HCT116 (cell line): ENCODE measurements at regions not wholly inside any gene's neighbourhood (a gene's known extent, or its start where the extent isn't known, plus 50 kb on each side); places are given as distances from the start of the nearest gene placed in this dataset.

ENCODE experiments used
- ATAC-seq: fragments of 200-7000 bp; cut with Tn5 transposase; 2 replicates; pipeline ENCODE4 v1.9.1; 2020; ENCODE audit warnings: mild to moderate bottlenecking, moderate library complexity
- BruUV-seq: library from RNA; stranded (reverse); fragments of 400-500 nt; replicated peaks from 2 replicates; lab custom pipeline; 2021; lab: Mats Ljungman, UMichigan
- CTCF ChIA-PET: fragments of 300-600 bp; sonication (Branson Sonifier 250); formaldehyde crosslinking; loops from one replicate; lab custom pipeline; 2021; ENCODE audit warnings: antibody characterized with exemption; lab: Charles Lee
- POLR2A ChIA-PET: fragments of 300-600, 350-600 bp; sonication (Branson Sonifier 250); formaldehyde crosslinking; loops from one replicate; lab custom pipeline; 2021; ENCODE audit warnings: antibody characterized with exemption; lab: Charles Lee
- RAD21 ChIA-PET, 2 experiments: fragments of 300-600 bp; sonication (Branson Sonifier 250); formaldehyde crosslinking; loops; one replicate each; lab custom pipeline; 2023; ENCODE audit warnings: low total read pairs in 2 of 2; ENCODE audit not compliant: uncharacterized antibody in 2 of 2, unreplicated experiment in 2 of 2, low non-redundant PET in 1 of 2; lab: Charles Lee
- DNase-seq: peaks from one replicate; pipeline ENCODE4 v3.0.0-alpha.2; 2010; ENCODE audit warnings: low read depth, low spot score
- H2AFZ ChIP-seq: fragments of 200-600 bp; shearing (Covaris generic), sonication (generic); 2 replicates; pipeline ENCODE4 v1.6.1; 2017; ENCODE audit warnings: low read depth, mixed run types, mixed read lengths, antibody characterized with exemption, low read length; ENCODE audit not compliant: poor library complexity, severe bottlenecking
- H3K27ac ChIP-seq: 2 replicates; pipeline ENCODE4 v1.5.1; 2012; ENCODE audit warnings: low read depth, low read length
- H3K27me3 ChIP-seq: fragments of 200-600 bp; sonication (generic); 2 replicates; pipeline ENCODE4 v1.6.1; 2016; ENCODE audit warnings: mixed run types, low read length, mixed read lengths; ENCODE audit not compliant: insufficient read depth
- H3K36me3 ChIP-seq, 2 experiments: fragments of 200-500 bp in 1 of 2; fragments of 200-600 bp in 1 of 2; sonication (Bioruptor generic) in 1 of 2; sonication (generic) in 1 of 2; 2 replicates each; pipeline versions ENCODE4 v1.5.1 to v1.6.1; 2014 to 2016; ENCODE audit warnings: low read length in 2 of 2, inconsistent platforms in 1 of 2, mixed read lengths in 1 of 2, mixed run types in 1 of 2; ENCODE audit not compliant: insufficient read depth in 2 of 2, control insufficient read depth in 1 of 2
- H3K4me1 ChIP-seq, 2 experiments: fragments of 200-600 bp in 1 of 2; sonication (generic) in 1 of 2; 2 replicates each; pipeline versions ENCODE4 v1.5.1 to v1.6.1; 2012 to 2017; ENCODE audit warnings: low read length in 2 of 2, inconsistent platforms in 1 of 2, mild to moderate bottlenecking in 1 of 2, mixed read lengths in 1 of 2, mixed run types in 1 of 2, moderate library complexity in 1 of 2; ENCODE audit not compliant: insufficient read depth in 2 of 2, control insufficient read depth in 1 of 2
- H3K4me2 ChIP-seq: fragments of 200-600 bp; sonication (generic); 2 replicates; pipeline ENCODE4 v1.6.1; 2017; ENCODE audit warnings: mixed run types, low read length, mixed read lengths
- H3K4me3 ChIP-seq, 2 experiments: fragments of 200-600 bp in 1 of 2; sonication (generic) in 1 of 2; replicated peaks in 1 of 2; 2 replicates each; pipeline ENCODE4 v1.5.1; 2011 to 2016; ENCODE audit warnings: low read length in 2 of 2, control low read depth in 1 of 2, low read depth in 1 of 2, mild to moderate bottlenecking in 1 of 2, mixed read lengths in 1 of 2, mixed run types in 1 of 2
- H3K79me2 ChIP-seq: fragments of 200-600 bp; sonication (generic); 2 replicates; pipeline ENCODE4 v1.6.1; 2017; ENCODE audit warnings: mild to moderate bottlenecking, mixed run types, low read length, moderate library complexity, mixed read lengths; ENCODE audit not compliant: insufficient read depth
- H3K9ac ChIP-seq: fragments of 200-600 bp; sonication (generic); 2 replicates; pipeline ENCODE4 v1.6.1; 2016; ENCODE audit warnings: low read length, mixed read lengths
- H3K9me2 ChIP-seq: fragments of 200-600 bp; sonication (generic), shearing (Covaris generic); 2 replicates; pipeline ENCODE4 v1.6.1; 2017; ENCODE audit warnings: mixed run types, mild to moderate bottlenecking, moderate library complexity; ENCODE audit not compliant: insufficient read depth
- H3K9me3 ChIP-seq, 2 experiments: fragments of 200-500 bp in 1 of 2; fragments of 200-600 bp in 1 of 2; sonication (Bioruptor generic) in 1 of 2; sonication (generic) in 1 of 2; 2 replicates each; pipeline ENCODE4 v1.6.1; 2014 to 2017; ENCODE audit warnings: low read length in 2 of 2, mixed read lengths in 2 of 2, inconsistent platforms in 1 of 2, low read depth in 1 of 2, mild to moderate bottlenecking in 1 of 2, mixed run types in 1 of 2, moderate library complexity in 1 of 2; ENCODE audit not compliant: control insufficient read depth in 1 of 2, insufficient read depth in 1 of 2
- H4K20me1 ChIP-seq: fragments of 200-600 bp; sonication (generic), shearing (Covaris generic); 2 replicates; pipeline ENCODE4 v1.6.1; 2017; ENCODE audit warnings: mixed run types, mild to moderate bottlenecking, moderate library complexity; ENCODE audit not compliant: insufficient read depth
- CEBPB ChIP-seq: IDR thresholded peaks from 2 replicates; pipeline ENCODE4 v1.6.1; 2012; ENCODE audit warnings: low read depth
- EGR1 ChIP-seq: IDR thresholded peaks from 2 replicates; pipeline ENCODE4 v1.6.1; 2012; ENCODE audit warnings: low read depth
- ELF1 ChIP-seq: IDR thresholded peaks from 2 replicates; pipeline ENCODE4 v1.6.1; 2012; ENCODE audit warnings: low read depth, borderline replicate concordance
- EZH2 ChIP-seq: fragments of 200-600 bp; sonication (generic); IDR thresholded peaks from 2 replicates; pipeline ENCODE4 v1.6.1; 2017; ENCODE audit warnings: antibody characterized with exemption, mixed run types
- EZH2phosphoT487 ChIP-seq: fragments of 200-600 bp; IDR thresholded peaks from 2 replicates; pipeline ENCODE4 v1.6.1; 2018; ENCODE audit warnings: antibody characterized with exemption, borderline replicate concordance
- JUND ChIP-seq: IDR thresholded peaks from 2 replicates; pipeline ENCODE4 v1.6.1; 2012
- POLR2AphosphoS5 ChIP-seq: IDR thresholded peaks from 2 replicates; pipeline ENCODE4 v1.6.1; 2011; ENCODE audit warnings: mild to moderate bottlenecking, low read depth, low read length, moderate library complexity
- SP1 ChIP-seq: IDR thresholded peaks from 2 replicates; pipeline ENCODE4 v1.6.1; 2012; ENCODE audit warnings: low read depth
- YY1 ChIP-seq: IDR thresholded peaks from 2 replicates; pipeline ENCODE4 v1.6.1; 2011; ENCODE audit warnings: low read length, low read depth, moderate library complexity, mild to moderate bottlenecking; ENCODE audit not compliant: insufficient replicate concordance; ENCODE audit errors: extremely low read depth
- ZFX ChIP-seq: fragments of 450-650 bp; IDR thresholded peaks from 2 replicates; pipeline ENCODE4 v1.6.1; 2017
- intact Hi-C: fragments of 100-400 bp; cut with micrococcal nuclease; formaldehyde crosslinking; loops from 2 replicates; pipeline ENCODE4 v1.10.0; 2022
- TF ChIP-seq, protein P1 (sequence below): IDR thresholded peaks from 2 replicates; pipeline ENCODE4 v1.6.1; 2012; ENCODE audit warnings: low read depth
- TF ChIP-seq, protein P2 (sequence below): IDR thresholded peaks from 2 replicates; pipeline ENCODE4 v1.6.1; 2012

DNA sequence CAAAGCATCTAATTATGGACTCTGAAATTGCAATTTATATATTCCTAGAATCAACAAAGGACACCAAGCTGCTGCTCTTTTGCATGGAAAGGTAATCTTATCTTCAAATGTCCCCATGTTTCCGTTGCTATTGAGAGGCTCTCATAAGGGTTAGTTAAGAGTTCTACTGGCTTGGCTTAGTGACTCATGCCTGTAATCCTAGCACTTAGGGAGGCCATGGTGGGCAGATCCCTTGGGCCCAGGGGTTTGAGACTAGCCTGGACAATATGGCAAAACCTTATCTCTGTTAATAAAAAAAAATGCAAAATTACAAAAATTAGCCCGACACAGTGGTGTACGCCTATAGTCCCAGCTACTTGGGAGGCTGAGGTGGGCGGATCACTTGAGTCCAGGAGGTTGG is 93.4 kb upstream of the RAPGEF2 start:
- peaks cover 6 to 28% of the 10 kb centered on the region in 2 experiments; a peak in 2 of 4 replicates for H3K4me1 ChIP-seq
- no peaks in the 10 kb centered on the region for H3K79me2 ChIP-seq
- H3K9me3 ChIP-seq = no peaks in the 10 kb centered on the region
- ChIA-PET RAD21 (no interaction called here), POLR2A (no interaction called here), CTCF (no interaction called here)
- H3K4me3 ChIP-seq = no peak overlapping the region
- H3K9me2 ChIP-seq = no peaks in the 10 kb centered on the region
- H3K36me3 ChIP-seq = no peaks in the 10 kb centered on the region
- no peak overlapping the region for H3K9ac ChIP-seq
- no TSS peak for BruUV-seq
- H4K20me1 ChIP-seq = no peaks in the 10 kb centered on the region
- DNase-seq (no peak), ATAC-seq (no peak)
- TF ChIP-seq, protein P1, sequence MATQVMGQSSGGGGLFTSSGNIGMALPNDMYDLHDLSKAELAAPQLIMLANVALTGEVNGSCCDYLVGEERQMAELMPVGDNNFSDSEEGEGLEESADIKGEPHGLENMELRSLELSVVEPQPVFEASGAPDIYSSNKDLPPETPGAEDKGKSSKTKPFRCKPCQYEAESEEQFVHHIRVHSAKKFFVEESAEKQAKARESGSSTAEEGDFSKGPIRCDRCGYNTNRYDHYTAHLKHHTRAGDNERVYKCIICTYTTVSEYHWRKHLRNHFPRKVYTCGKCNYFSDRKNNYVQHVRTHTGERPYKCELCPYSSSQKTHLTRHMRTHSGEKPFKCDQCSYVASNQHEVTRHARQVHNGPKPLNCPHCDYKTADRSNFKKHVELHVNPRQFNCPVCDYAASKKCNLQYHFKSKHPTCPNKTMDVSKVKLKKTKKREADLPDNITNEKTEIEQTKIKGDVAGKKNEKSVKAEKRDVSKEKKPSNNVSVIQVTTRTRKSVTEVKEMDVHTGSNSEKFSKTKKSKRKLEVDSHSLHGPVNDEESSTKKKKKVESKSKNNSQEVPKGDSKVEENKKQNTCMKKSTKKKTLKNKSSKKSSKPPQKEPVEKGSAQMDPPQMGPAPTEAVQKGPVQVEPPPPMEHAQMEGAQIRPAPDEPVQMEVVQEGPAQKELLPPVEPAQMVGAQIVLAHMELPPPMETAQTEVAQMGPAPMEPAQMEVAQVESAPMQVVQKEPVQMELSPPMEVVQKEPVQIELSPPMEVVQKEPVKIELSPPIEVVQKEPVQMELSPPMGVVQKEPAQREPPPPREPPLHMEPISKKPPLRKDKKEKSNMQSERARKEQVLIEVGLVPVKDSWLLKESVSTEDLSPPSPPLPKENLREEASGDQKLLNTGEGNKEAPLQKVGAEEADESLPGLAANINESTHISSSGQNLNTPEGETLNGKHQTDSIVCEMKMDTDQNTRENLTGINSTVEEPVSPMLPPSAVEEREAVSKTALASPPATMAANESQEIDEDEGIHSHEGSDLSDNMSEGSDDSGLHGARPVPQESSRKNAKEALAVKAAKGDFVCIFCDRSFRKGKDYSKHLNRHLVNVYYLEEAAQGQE = no peak
- TF ChIP-seq ELF1 = no peak
- TF ChIP-seq, protein P2, sequence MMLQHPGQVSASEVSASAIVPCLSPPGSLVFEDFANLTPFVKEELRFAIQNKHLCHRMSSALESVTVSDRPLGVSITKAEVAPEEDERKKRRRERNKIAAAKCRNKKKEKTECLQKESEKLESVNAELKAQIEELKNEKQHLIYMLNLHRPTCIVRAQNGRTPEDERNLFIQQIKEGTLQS = no peak
- TF ChIP-seq SP1 = no peak
- TF ChIP-seq ZFX = no peak
- TF ChIP-seq EZH2 = no peak
- no peak for TF ChIP-seq YY1
- no peak for TF ChIP-seq EGR1
- no peak for TF ChIP-seq CEBPB
- TF ChIP-seq EZH2phosphoT487 = no peak
- no peak for TF ChIP-seq JUND
- TF ChIP-seq POLR2AphosphoS5 = no peak
- no peak overlapping the region for H2AFZ ChIP-seq
- no peak overlapping the region for H3K4me2 ChIP-seq
- no peak overlapping the region for H3K27ac ChIP-seq
- H3K27me3 ChIP-seq = no peaks in the 10 kb centered on the region
- intact Hi-C loops = loop anchor here (5.0 to 10.0 kb wide), 2 partner anchors 93 to 165 kb away; partner anchors contain the start of gene RAPGEF2
